ENCODE measurements at regions not wholly inside any gene's neighbourhood (a gene's known extent, or its start where the extent isn't known, plus 50 kb on each side); places are given as distances from the start of the nearest gene placed in this dataset.
"Not testable (repeated sequence)": the region's sequence is repeated elsewhere in the genome, so short reads cannot be mapped to it uniquely, and the experiment has no call there.

- TF ChIP-seq, protein P1, sequence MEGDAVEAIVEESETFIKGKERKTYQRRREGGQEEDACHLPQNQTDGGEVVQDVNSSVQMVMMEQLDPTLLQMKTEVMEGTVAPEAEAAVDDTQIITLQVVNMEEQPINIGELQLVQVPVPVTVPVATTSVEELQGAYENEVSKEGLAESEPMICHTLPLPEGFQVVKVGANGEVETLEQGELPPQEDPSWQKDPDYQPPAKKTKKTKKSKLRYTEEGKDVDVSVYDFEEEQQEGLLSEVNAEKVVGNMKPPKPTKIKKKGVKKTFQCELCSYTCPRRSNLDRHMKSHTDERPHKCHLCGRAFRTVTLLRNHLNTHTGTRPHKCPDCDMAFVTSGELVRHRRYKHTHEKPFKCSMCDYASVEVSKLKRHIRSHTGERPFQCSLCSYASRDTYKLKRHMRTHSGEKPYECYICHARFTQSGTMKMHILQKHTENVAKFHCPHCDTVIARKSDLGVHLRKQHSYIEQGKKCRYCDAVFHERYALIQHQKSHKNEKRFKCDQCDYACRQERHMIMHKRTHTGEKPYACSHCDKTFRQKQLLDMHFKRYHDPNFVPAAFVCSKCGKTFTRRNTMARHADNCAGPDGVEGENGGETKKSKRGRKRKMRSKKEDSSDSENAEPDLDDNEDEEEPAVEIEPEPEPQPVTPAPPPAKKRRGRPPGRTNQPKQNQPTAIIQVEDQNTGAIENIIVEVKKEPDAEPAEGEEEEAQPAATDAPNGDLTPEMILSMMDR (IDR thresholded peaks at IDR 0.05), result no peak
- TF ChIP-seq POLR2A (IDR thresholded peaks at IDR 0.05) (no peak), EP300 (IDR thresholded peaks at IDR 0.05; ENCODE audit: low read depth) (no peak), POLR2AphosphoS5 (IDR thresholded peaks at IDR 0.05) (no peak)
- Histone ChIP-seq H3K27me3 (no peaks in the 10 kb centered on the region), H3K27ac (no peak overlapping the region), H3K9me3 (no peaks in the 10 kb centered on the region), H3K4me3 (no peak overlapping the region), H3K36me3 (no peaks in the 10 kb centered on the region), H3K4me1 (no peaks in the 10 kb centered on the region)
- intact Hi-C loops (cut with DNase I; ENCODE audit: low total_unique reads) (no loop called here), in situ Hi-C loops (cut with MboI; ENCODE audit: low pct_ligation_motif_present in 1 of 4, low pct_unique_long_range_greater_than_20kb in 1 of 4, low sequenced_read_pairs in 3 of 4) (no loop called here)
- no peak for DNase-seq
- WGBS, 2 donors (ENCODE audit: low coverage in 1 of 2), result 100% methylated on average over 1 of the region's 1 CpG; no CpG with 5 or more reads in 1 of the 2 donors
These were observed 60.8 kb upstream of the ATP2B1 start for GRCh38 chr12:89769483-89769818.

- Histone ChIP-seq H3K4me3 (no peak overlapping the region), H3K9me3 (no peaks in the 10 kb centered on the region), H3K27ac (peak overlapping the region in 1 of 4 donors; percentile 22), H3K4me1 (no peaks in the 10 kb centered on the region), H3K27me3 (no peaks in the 10 kb centered on the region), H3K36me3 (no peaks in the 10 kb centered on the region)
- intact Hi-C loops (cut with DNase I; ENCODE audit: low total_unique reads), result no loop called here
- DNase-seq, result peak; percentile 25
- 58 to 70% methylated on average over 3 of the region's 3 CpGs for WGBS, 2 donors (ENCODE audit: low coverage in 1 of 2)
- TF ChIP-seq POLR2A (IDR thresholded peaks at IDR 0.05), result no peak
- TF ChIP-seq POLR2AphosphoS5 (IDR thresholded peaks at IDR 0.05), result peak in 1 of 3 donors; percentile 35
- in situ Hi-C loops (cut with MboI; ENCODE audit: low pct_ligation_motif_present in 1 of 4, low pct_unique_long_range_greater_than_20kb in 1 of 4, low sequenced_read_pairs in 3 of 4), result no loop called here
These were observed 60.2 kb upstream of the ATP2B1 start for GRCh38 chr12:89768586-89769482.

GRCh38 chr12:89765959-89766824 lies 57.6 kb upstream of the ATP2B1 start:
- in situ Hi-C loops (cut with MboI; ENCODE audit: low pct_ligation_motif_present in 1 of 4, low pct_unique_long_range_greater_than_20kb in 1 of 4, low sequenced_read_pairs in 3 of 4) (no loop called here), intact Hi-C loops (cut with DNase I; ENCODE audit: low total_unique reads) (no loop called here)
- no peak for TF ChIP-seq POLR2AphosphoS5 (IDR thresholded peaks at IDR 0.05)
- TF ChIP-seq, protein P1 (IDR thresholded peaks at IDR 0.05), result no peak
- no peak for TF ChIP-seq POLR2A (IDR thresholded peaks at IDR 0.05)
- no peak for TF ChIP-seq EP300 (IDR thresholded peaks at IDR 0.05; ENCODE audit: low read depth)
- no peak overlapping the region for H3K27ac ChIP-seq
- no peaks in the 10 kb centered on the region for H3K9me3 ChIP-seq
- H3K36me3 ChIP-seq, result no peaks in the 10 kb centered on the region
- no peak overlapping the region for H3K4me3 ChIP-seq
- DNase-seq, result no peak
- H3K27me3 ChIP-seq, result no peaks in the 10 kb centered on the region
- 76 to 81% methylated on average over 3 of the region's 3 CpGs for WGBS, 2 donors (ENCODE audit: low coverage in 1 of 2)
- no peaks in the 10 kb centered on the region for H3K4me1 ChIP-seq

DNA sequence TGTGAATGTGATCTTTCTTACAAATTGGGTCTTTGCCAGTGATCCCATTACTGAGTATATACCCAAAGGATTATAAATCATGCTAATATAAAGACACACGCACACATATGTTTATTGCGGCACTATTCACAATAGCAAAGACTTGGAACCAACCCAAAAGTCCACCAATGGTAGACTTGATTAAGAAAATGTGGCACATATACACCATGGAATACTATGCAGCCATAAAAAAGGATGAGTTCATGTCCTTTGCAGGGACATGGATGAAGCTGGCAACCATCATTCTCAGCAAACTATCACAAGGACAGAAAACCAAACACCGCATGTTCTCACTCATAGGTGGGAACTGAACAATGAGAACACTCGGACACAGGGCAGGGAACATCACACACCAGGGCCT lies 55.5 kb upstream of the ATP2B1 start:
- in situ Hi-C loops (cut with MboI; ENCODE audit: low pct_ligation_motif_present in 1 of 4, low pct_unique_long_range_greater_than_20kb in 1 of 4, low sequenced_read_pairs in 3 of 4); H3K9me3 ChIP-seq; DNase-seq; H3K4me1 ChIP-seq; H3K27me3 ChIP-seq; H3K27ac ChIP-seq; H3K4me3 ChIP-seq; H3K36me3 ChIP-seq; intact Hi-C loops (cut with DNase I; ENCODE audit: low total_unique reads): not testable (repeated sequence)
- 95 to 96% methylated on average over 2 to 4 of the region's 4 CpGs for WGBS, 2 donors (ENCODE audit: low coverage in 1 of 2)

DNA sequence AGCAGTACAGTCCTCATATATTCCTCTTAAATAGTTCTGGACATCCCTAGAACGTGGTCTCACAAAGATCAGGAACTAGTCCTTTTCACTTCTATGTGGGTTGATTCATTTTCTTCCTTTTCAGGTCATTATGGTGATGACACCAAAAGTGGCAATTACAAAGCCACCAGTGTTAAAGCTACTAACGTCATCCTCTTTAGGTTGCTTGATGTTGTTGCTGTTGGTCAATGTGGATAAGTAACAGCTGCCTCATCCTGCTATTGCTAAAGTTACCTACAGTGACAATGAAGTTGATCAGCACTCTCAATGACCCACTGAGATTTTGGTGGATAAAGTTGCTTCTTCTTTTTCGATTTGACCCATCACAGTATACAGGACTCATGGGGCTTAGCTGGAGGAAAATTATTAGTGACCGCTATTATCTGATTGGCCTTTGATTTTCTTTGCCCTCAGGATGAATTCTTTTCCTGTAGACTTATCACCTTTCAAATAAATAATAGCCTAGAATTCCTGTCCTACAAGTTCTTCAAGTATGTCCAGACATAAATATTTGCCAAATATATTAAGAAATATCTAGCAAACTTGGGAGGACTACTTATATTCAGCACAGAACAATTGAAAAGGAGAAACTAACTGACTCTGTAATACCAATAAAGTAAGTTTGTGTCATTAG lies 54.0 kb upstream of the ATP2B1 start:
- intact Hi-C loops (cut with DNase I; ENCODE audit: low total_unique reads), result no loop called here
- H3K9me3 ChIP-seq, result no peaks in the 10 kb centered on the region
- no peak overlapping the region for H3K4me3 ChIP-seq
- no peak for DNase-seq
- in situ Hi-C loops (cut with MboI; ENCODE audit: low pct_ligation_motif_present in 1 of 4, low pct_unique_long_range_greater_than_20kb in 1 of 4, low sequenced_read_pairs in 3 of 4), result no loop called here
- TF ChIP-seq EP300 (IDR thresholded peaks at IDR 0.05; ENCODE audit: low read depth) (no peak), POLR2A (IDR thresholded peaks at IDR 0.05) (no peak), POLR2AphosphoS5 (IDR thresholded peaks at IDR 0.05) (no peak)
- TF ChIP-seq, protein P1 (IDR thresholded peaks at IDR 0.05), result no peak
- no peaks in the 10 kb centered on the region for H3K36me3 ChIP-seq
- H3K4me1 ChIP-seq, result peaks cover 0 to 4% (median 0%) of the 10 kb centered on the region in 4 donors
- H3K27ac ChIP-seq, result no peak overlapping the region
- no peaks in the 10 kb centered on the region for H3K27me3 ChIP-seq
- 65 to 79% methylated on average over 4 of the region's 4 CpGs for WGBS, 2 donors (ENCODE audit: low coverage in 1 of 2)

Measured in transverse colon (tissue), 4 donors.